ENCODE measurements at regions not wholly inside any gene's neighbourhood (a gene's known extent, or its start where the extent isn't known, plus 50 kb on each side); places are given as distances from the start of the nearest gene placed in this dataset.
A peak's percentile ranks its signal among the peaks of the same experiment; 100 is the strongest.

DNA sequence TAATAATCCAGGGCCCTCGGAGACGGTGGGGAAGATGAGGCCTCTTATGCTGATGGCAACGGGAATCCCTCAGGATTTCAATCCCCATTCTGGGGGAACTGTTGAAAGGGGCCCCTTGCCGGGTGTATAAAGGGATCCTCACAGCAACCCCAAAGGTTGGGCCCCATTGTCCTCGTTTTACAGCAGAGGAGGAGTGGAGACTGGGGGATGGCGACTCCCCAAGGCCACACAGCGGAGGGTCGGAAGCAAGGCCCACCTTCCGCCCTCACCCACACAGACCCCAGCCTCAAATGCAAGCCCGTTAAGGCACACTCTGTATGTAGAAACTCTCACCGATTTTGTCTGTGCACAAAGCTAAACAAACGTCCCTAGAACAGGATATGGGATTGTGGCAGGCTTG, 327.9 kb upstream of the DIO3 start:
- Histone ChIP-seq H3K27ac (ENCODE audit: low read length) (no peak overlapping the region), H3K27me3 (ENCODE audit: control insufficient read depth, insufficient read depth) (no peaks in the 10 kb centered on the region), H3K9me3 (ENCODE audit: control insufficient read depth, low read length) (no peaks in the 10 kb centered on the region), H3K4me1 (ENCODE audit: control insufficient read depth, insufficient read depth, low read length) (no peaks in the 10 kb centered on the region), H3K4me3 (ENCODE audit: low read length) (no peak overlapping the region)
- intact Hi-C loops (cut with DNase I), result no loop called here
- 72% methylated on average over 12 of the region's 12 CpGs for WGBS
- ATAC-seq (no peak), DNase-seq (no peak)

DNA sequence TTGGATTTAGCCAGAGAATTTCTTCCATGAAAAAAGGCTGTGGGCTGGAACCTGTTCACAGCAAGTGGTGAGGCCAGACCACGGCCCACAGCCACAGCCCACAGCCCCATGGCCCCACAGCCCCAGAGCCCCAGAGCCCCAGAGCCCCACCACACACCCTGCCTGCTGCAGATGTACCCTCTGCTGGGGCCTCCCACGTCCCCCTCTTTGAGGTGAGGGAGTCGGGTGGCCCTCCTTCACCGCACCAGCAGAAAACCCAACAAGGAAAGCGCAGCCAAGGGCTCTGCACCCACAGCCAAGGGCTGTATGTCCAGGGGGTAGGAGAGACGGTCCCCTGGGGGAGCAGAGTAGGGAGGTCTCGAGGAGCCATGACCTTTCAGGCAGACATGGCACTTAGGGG, 327.5 kb upstream of the DIO3 start:
- WGBS, result 79% methylated on average over 7 of the region's 7 CpGs
- Histone ChIP-seq H3K4me3 (ENCODE audit: low read length) (no peak overlapping the region), H3K27me3 (ENCODE audit: control insufficient read depth, insufficient read depth) (no peaks in the 10 kb centered on the region), H3K4me1 (ENCODE audit: control insufficient read depth, insufficient read depth, low read length) (no peaks in the 10 kb centered on the region), H3K27ac (ENCODE audit: low read length) (no peak overlapping the region), H3K9me3 (ENCODE audit: control insufficient read depth, low read length) (no peaks in the 10 kb centered on the region)
- intact Hi-C loops (cut with DNase I), result no loop called here
- DNase-seq (no peak), ATAC-seq (no peak)

DNA sequence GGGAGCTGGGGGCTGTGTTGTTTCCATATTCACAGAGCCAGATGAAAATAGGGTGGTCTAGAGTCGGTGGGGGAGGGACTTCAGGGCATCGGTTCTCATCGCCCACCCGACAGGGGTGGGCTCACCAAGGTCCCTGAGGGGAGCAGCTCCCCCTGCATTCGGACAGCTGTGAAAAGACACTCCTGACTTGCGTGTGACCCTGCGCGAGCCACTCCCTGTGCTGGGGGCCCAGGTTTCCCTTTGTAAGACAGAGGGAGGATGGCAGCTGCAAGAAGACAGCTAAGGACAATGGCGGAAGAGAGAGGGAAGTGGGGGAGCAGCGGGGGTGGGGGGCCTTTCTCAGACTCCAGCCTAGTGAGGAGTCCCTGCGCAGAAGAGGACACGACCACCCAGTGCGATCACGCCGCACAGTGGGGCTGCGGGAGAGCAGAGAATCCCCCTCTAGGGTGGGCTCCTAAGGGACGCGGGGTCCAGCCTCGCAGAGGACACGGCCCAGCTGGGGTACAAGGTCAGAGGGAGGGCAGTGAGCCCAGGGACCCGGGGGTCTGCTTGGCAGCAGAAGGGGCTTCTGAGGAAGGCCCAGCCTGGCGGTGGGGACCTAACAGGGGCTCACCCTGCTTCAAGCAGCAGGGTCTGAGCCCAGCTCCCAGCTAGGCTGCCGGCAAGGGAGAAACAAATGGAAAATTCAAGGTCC, 326.9 kb upstream of the DIO3 start:
- no peak overlapping the region for H3K4me3 ChIP-seq (ENCODE audit: low read length)
- no peaks in the 10 kb centered on the region for H3K27me3 ChIP-seq (ENCODE audit: control insufficient read depth, insufficient read depth)
- H3K9me3 ChIP-seq (ENCODE audit: control insufficient read depth, low read length), result no peaks in the 10 kb centered on the region
- DNase-seq (no peak), ATAC-seq (no peak)
- H3K27ac ChIP-seq (ENCODE audit: low read length), result no peak overlapping the region
- 79% methylated on average over 23 of the region's 23 CpGs for WGBS
- no peaks in the 10 kb centered on the region for H3K4me1 ChIP-seq (ENCODE audit: control insufficient read depth, insufficient read depth, low read length)
- intact Hi-C loops (cut with DNase I), result no loop called here

DNA sequence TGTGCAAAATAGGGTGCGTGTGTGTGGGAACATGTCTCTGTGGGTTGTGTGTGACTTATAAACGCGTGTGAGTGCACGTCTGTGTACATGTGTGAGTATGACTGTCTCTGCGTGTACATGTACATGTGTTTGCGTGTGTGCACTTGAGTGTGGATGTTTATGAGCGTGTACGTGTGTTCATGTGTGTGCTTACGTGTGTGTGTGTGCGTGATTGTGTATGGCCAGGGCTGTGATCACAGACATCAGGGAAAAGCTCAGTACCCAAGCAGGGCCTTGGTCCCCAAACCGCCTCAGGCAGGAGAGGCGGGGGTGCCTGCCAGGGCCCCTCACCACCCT, 326.3 kb upstream of the DIO3 start:
- H3K4me1 ChIP-seq (ENCODE audit: control insufficient read depth, insufficient read depth, low read length), result no peaks in the 10 kb centered on the region
- no peaks in the 10 kb centered on the region for H3K9me3 ChIP-seq (ENCODE audit: control insufficient read depth, low read length)
- DNase-seq, result no peak
- H3K4me3 ChIP-seq (ENCODE audit: low read length), result no peak overlapping the region
- 80% methylated on average over 12 of the region's 12 CpGs for WGBS
- H3K27ac ChIP-seq (ENCODE audit: low read length), result no peak overlapping the region
- intact Hi-C loops (cut with DNase I), result no loop called here
- no peaks in the 10 kb centered on the region for H3K27me3 ChIP-seq (ENCODE audit: control insufficient read depth, insufficient read depth)
- no peak for ATAC-seq

DNA sequence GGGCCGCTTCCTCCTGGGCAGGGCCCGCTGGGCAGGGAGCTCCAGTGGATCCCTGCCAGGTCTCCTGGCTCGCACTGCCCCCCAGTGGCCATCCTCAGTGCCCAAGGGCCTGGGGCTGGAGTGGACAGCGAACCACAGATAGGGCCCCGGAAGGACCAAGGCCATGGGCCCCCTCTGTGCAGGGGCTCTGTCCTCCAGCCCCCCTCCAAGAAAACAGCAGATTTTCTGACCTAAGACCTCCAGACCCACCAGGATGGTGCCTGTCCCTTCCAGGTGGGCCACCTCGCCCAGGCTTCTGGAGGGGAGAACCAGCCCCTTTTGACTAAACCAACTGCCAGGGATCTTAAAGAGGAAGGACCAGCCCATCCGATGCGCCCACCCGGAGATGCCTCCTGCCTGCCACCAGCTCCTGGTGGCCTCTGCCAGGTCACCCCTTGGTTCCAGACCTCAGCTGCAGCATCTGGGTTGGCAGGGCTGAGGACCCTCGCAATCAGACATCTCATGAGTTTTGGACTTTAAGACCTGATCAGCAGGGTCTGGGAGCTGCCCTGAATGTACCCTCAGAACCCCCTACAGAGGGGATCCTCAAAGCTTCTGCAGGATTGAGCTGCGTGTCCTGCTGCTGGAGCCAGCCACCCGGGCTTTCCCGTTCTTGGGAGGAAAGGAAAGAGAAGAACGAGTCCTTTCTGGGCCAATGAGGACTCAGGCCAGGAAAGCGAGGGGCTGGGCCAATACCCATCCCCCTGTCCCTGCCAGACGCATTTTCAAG, 325.8 kb upstream of the DIO3 start:
- peak; percentile 45 to 48 for ATAC-seq
- WGBS, result 53% methylated on average over 16 of the region's 16 CpGs
- H3K27me3 ChIP-seq (ENCODE audit: control insufficient read depth, insufficient read depth), result no peaks in the 10 kb centered on the region
- intact Hi-C loops (cut with DNase I), result no loop called here
- no peak overlapping the region for H3K27ac ChIP-seq (ENCODE audit: low read length)
- no peaks in the 10 kb centered on the region for H3K4me1 ChIP-seq (ENCODE audit: control insufficient read depth, insufficient read depth, low read length)
- peak in 2 of 3 donors; percentile 71 to 84 for DNase-seq
- H3K9me3 ChIP-seq (ENCODE audit: control insufficient read depth, low read length), result no peaks in the 10 kb centered on the region
- H3K4me3 ChIP-seq (ENCODE audit: low read length), result no peak overlapping the region

DNA sequence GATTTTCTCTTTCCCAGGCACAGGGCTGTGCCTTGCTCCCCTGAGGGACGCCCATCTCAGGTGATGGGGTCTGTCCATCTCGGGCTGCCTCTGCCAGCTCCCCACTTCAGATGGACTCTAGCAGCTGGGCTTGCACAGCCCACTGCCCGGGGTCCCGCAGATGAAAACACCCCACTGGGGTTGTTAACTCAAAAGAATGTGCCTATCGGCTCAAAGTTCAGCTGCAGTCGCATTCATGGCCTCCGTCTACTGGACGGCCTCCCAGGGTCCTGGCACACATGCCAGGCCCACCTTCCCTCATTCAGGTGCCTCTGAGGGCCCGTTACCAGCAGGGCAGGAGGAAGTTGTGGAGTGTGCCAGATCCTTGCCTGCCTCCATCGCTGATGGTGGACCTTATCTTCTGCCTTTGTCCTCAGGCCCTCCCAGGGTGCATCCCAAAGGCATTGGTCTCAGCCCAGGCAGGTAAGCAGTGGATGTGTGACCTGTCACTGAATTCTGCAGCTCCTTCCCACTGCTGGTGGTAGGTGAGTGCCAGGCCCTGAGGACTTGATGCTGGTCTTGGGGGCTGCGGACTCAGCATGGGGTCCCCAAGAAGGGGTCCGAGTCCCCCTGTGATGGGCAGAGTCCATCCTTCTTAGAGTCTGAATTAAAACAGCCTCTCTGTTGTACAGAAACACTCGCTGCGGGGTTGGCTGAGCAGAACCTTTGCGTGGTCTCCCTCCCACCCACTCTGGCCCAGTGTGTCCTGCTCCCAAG, 324.6 kb upstream of the DIO3 start:
- 89% methylated on average over 15 of the region's 15 CpGs for WGBS
- H3K27ac ChIP-seq (ENCODE audit: low read length), result no peak overlapping the region
- intact Hi-C loops (cut with DNase I), result no loop called here
- ATAC-seq (no peak), DNase-seq (no peak)
- no peaks in the 10 kb centered on the region for H3K27me3 ChIP-seq (ENCODE audit: control insufficient read depth, insufficient read depth)
- no peak overlapping the region for H3K4me3 ChIP-seq (ENCODE audit: low read length)
- H3K4me1 ChIP-seq (ENCODE audit: control insufficient read depth, insufficient read depth, low read length), result no peaks in the 10 kb centered on the region
- H3K9me3 ChIP-seq (ENCODE audit: control insufficient read depth, low read length), result no peaks in the 10 kb centered on the region

DNA sequence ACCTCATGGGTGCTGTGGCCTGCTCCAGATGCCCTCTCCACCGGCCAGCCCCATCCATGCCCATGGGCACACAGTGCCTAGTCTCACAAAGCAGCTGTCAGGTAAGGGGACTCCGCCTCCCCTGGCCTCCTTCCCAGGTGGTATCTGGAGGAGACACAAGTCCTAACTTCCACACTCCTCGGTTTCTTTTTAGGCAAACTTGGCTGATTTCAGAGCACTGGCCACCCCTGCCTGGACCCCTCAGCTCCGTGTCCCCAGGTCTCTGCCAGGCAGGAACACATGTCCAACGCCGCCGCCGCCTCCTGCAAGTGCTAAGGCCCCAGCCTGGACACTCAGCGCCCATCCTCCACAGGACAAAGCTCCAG, 324.1 kb upstream of the DIO3 start:
- intact Hi-C loops (cut with DNase I), result no loop called here
- ATAC-seq (no peak), DNase-seq (no peak)
- Histone ChIP-seq H3K27me3 (ENCODE audit: control insufficient read depth, insufficient read depth) (no peaks in the 10 kb centered on the region), H3K27ac (ENCODE audit: low read length) (no peak overlapping the region), H3K4me3 (ENCODE audit: low read length) (no peak overlapping the region), H3K9me3 (ENCODE audit: control insufficient read depth, low read length) (no peaks in the 10 kb centered on the region), H3K4me1 (ENCODE audit: control insufficient read depth, insufficient read depth, low read length) (no peaks in the 10 kb centered on the region)
- 72% methylated on average over 9 of the region's 9 CpGs for WGBS

DNA sequence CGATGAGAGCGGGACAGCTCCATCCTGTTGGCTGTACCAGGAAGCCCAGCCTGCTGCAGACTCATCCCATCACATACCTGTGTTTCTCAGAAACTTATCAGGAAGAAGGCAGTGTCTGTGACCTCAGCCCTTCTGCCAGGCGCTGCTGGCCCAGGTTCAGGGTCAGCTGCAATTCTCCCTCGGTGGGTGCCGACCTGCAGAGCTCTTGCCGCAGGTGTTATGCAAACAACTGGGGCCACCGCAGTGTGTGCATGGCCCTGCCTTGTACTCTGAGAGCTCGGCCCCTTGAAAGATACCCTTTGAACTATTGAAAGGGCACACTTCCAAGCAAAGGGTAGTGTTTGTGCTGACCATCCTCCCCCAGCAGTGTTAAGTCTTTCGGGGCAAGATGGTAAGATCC, 322.2 kb upstream of the DIO3 start:
- Histone ChIP-seq H3K4me1 (ENCODE audit: control insufficient read depth, insufficient read depth, low read length) (no peaks in the 10 kb centered on the region), H3K27me3 (ENCODE audit: control insufficient read depth, insufficient read depth) (no peaks in the 10 kb centered on the region), H3K4me3 (ENCODE audit: low read length) (no peak overlapping the region), H3K27ac (ENCODE audit: low read length) (no peak overlapping the region), H3K9me3 (ENCODE audit: control insufficient read depth, low read length) (no peaks in the 10 kb centered on the region)
- 68% methylated on average over 9 of the region's 9 CpGs for WGBS
- intact Hi-C loops (cut with DNase I), result no loop called here
- ATAC-seq, result no peak
- no peak for DNase-seq

DNA sequence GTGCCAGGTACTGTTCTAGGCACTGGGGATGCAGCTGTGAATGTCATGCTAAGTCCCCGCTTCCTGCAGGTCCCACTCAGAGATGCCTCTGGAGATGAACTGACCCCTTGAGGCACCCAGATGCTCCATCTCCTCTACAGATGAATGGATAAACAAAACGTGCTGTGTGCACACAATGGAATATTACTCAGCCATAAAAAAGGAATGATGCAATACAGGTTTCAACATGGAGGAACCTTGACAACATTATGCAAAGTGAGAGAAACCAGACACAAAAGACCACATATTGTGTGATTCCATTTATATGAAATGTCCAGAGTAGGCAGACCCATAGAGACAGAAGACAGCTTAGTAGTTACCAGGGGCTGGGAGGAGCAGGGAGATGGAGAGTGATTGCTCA, 320.1 kb upstream of the DIO3 start:
- no peak for DNase-seq
- ATAC-seq, result no peak
- Histone ChIP-seq H3K9me3 (ENCODE audit: control insufficient read depth, low read length) (no peaks in the 10 kb centered on the region), H3K27ac (ENCODE audit: low read length) (no peak overlapping the region), H3K27me3 (ENCODE audit: control insufficient read depth, insufficient read depth) (no peaks in the 10 kb centered on the region), H3K4me3 (ENCODE audit: low read length) (no peak overlapping the region), H3K4me1 (ENCODE audit: control insufficient read depth, insufficient read depth, low read length) (no peaks in the 10 kb centered on the region)
- intact Hi-C loops (cut with DNase I), result no loop called here
- 81% methylated on average over 2 of the region's 2 CpGs for WGBS

DNA sequence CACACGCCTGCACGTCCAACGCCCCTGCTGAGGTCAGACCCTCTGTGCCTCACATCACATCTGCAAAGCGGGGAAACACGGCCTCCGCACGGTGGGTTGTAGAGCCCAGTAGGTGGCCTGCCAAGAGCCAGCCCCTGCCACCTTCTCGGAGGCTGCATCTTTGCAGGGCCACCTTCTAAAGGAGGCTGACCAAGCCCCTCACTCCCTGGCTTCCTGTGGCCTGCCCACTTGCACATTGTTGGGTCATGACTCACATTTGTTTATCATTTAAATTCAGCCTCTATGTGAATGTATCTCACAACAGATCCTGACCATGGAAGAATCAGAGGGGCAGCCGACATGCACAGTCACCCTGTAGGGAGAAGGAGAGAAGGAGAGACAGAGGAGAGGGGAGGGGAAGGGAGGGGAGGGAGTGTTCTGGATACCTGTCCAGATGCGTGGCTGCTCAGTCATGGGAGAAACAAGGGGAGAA, 319.5 kb upstream of the DIO3 start:
- no peaks in the 10 kb centered on the region for H3K27me3 ChIP-seq (ENCODE audit: control insufficient read depth, insufficient read depth)
- DNase-seq (peak in 1 of 3 donors; percentile 22), ATAC-seq (no peak)
- H3K9me3 ChIP-seq (ENCODE audit: control insufficient read depth, low read length), result no peaks in the 10 kb centered on the region
- no peak overlapping the region for H3K27ac ChIP-seq (ENCODE audit: low read length)
- H3K4me3 ChIP-seq (ENCODE audit: low read length), result no peak overlapping the region
- intact Hi-C loops (cut with DNase I), result no loop called here
- no peaks in the 10 kb centered on the region for H3K4me1 ChIP-seq (ENCODE audit: control insufficient read depth, insufficient read depth, low read length)
- WGBS, result 77% methylated on average over 10 of the region's 10 CpGs
